GM10248 (cell line): ENCODE measurements at regions not wholly inside any gene's neighbourhood (a gene's known extent, or its start where the extent isn't known, plus 50 kb on each side); places are given as distances from the start of the nearest gene placed in this dataset.

Experiments used
- CTCF ChIA-PET: fragments of 300-600 bp; sonication (Branson Sonifier 250); formaldehyde crosslinking; extraction: SDS; loops from one replicate; lab custom pipeline; 2021; ENCODE audit warnings: antibody characterized with exemption; lab: Yijun Ruan, JAX
- POLR2A ChIA-PET: fragments of 350-650 bp; sonication (Branson Sonifier 250); formaldehyde crosslinking; extraction: SDS; loops from one replicate; lab custom pipeline; 2020; ENCODE audit warnings: antibody characterized with exemption; lab: Yijun Ruan, JAX
- DNase-seq: peaks from one replicate; pipeline ENCODE4 v3.0.0; 2012; ENCODE audit errors: extremely low spot score
- TF ChIP-seq, protein P1 (sequence below): IDR thresholded peaks from 2 replicates; pipeline ENCODE4 v1.5.1; 2012; ENCODE audit warnings: mild to moderate bottlenecking, low read depth; ENCODE audit errors: extremely low read depth, missing control alignments, control extremely low read depth

- CTCF ChIA-PET: interaction anchor here (1.1 to 2.6 kb wide), 2 partner anchors 9 to 11 kb away, joined by 3 to 13 read pairs; no protein-coding TSS in a partner anchor
- POLR2A ChIA-PET: no interaction called here
- DNase-seq: no peak
- TF ChIP-seq, protein P1, sequence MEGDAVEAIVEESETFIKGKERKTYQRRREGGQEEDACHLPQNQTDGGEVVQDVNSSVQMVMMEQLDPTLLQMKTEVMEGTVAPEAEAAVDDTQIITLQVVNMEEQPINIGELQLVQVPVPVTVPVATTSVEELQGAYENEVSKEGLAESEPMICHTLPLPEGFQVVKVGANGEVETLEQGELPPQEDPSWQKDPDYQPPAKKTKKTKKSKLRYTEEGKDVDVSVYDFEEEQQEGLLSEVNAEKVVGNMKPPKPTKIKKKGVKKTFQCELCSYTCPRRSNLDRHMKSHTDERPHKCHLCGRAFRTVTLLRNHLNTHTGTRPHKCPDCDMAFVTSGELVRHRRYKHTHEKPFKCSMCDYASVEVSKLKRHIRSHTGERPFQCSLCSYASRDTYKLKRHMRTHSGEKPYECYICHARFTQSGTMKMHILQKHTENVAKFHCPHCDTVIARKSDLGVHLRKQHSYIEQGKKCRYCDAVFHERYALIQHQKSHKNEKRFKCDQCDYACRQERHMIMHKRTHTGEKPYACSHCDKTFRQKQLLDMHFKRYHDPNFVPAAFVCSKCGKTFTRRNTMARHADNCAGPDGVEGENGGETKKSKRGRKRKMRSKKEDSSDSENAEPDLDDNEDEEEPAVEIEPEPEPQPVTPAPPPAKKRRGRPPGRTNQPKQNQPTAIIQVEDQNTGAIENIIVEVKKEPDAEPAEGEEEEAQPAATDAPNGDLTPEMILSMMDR: no peak
Observed at GRCh38 chr20:6841128-6841527, 73.6 kb downstream of the BMP2 start.

DNA sequence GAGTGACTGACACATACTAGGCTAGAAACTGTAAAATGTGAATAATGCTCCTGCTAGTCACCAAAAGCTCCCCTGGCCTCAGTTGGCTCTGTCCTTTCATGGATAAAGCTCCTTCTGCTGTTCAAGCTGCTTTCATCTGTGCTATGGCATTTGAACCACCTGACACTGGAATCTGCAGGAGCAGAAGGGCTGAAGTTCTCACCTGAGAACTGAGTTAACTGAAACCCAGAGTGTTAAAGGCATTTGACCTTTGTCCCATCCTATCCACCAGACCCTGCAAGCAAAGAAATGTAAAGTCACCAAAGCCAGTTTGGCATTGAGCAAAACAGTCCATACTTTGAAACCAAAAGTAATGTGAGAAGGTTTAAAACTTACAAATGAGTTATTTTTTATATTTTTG, 77.7 kb downstream of the BMP2 start:
- ChIA-PET CTCF (no interaction called here), POLR2A (no interaction called here)
- TF ChIP-seq, protein P1: no peak
- DNase-seq: no peak

- POLR2A ChIA-PET: no interaction called here
- CTCF ChIA-PET: no interaction called here
- no peak for DNase-seq
- TF ChIP-seq, protein P1: no peak
Observed at GRCh38 chr20:6848041-6848440, 80.6 kb downstream of the BMP2 start.

DNA sequence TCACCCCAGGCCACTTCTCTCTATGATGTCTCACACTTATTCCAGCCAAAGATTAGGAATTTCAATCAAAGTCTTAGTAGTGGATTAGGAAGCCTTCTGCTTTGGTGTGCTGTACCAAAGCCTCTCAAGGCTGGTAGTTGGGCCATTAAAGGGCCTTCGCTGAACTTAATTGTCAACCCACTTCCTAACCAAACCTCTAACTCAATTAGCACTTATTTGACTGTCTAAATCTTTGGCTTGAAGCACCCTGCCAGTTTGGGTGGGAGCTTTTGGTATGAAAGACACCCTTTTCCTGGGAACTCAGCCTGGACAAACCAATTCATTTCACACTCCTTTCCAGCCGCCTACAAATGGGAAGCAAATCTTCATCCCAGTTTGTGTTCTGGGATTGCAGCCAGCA, 81.5 kb downstream of the BMP2 start:
- POLR2A ChIA-PET: no interaction called here
- DNase-seq: no peak
- TF ChIP-seq, protein P1: no peak
- CTCF ChIA-PET: interaction anchor here (1.2 kb wide), 1 partner anchor 19 kb away, joined by 5 read pairs; no protein-coding TSS in a partner anchor

- POLR2A ChIA-PET: no interaction called here
- CTCF ChIA-PET: interaction anchor here (1.4 kb wide), 1 partner anchor 17 kb away, joined by 4 read pairs; no protein-coding TSS in a partner anchor
- no peak for DNase-seq
- TF ChIP-seq, protein P1: no peak
Observed at GRCh38 chr20:6851136-6851535, 83.7 kb downstream of the BMP2 start.

GRCh38 chr20:6852478-6852877, 85.0 kb downstream of the BMP2 start:
- CTCF ChIA-PET: no interaction called here
- no peak for DNase-seq
- POLR2A ChIA-PET: no interaction called here
- TF ChIP-seq, protein P1: no peak
